ENCODE measurements at regions not wholly inside any gene's neighbourhood (a gene's known extent, or its start where the extent isn't known, plus 50 kb on each side); places are given as distances from the start of the nearest gene placed in this dataset.

GRCh38 chr2:12883906-12884305 lies 167.2 kb downstream of the TRIB2 start:
- no peak for TF ChIP-seq TAF1 (IDR thresholded peaks at IDR 0.05; ENCODE audit: low read depth, low read length)
- TF ChIP-seq POLR2A (IDR thresholded peaks at IDR 0.05; ENCODE audit: low read depth, low read length) = no peak
- TF ChIP-seq POLR2AphosphoS5 (IDR thresholded peaks at IDR 0.05; ENCODE audit: low read depth, low read length) = no peak
- no peak for TF ChIP-seq SPI1 (IDR thresholded peaks at IDR 0.05; ENCODE audit: low read depth, low read length)
- no peak for TF ChIP-seq PAX5 (IDR thresholded peaks at IDR 0.05; ENCODE audit: insufficient read depth, low read length, severe bottlenecking)
- TF ChIP-seq POU2F2 (IDR thresholded peaks at IDR 0.05; ENCODE audit: low read depth, low read length) = no peak
